Left hindlimb (tissue), 1 donor: ENCODE measurements at regions not wholly inside any gene's neighbourhood (a gene's known extent, or its start where the extent isn't known, plus 50 kb on each side); places are given as distances from the start of the nearest gene placed in this dataset.
"Not testable (repeated sequence)": the region's sequence is repeated elsewhere in the genome, so short reads cannot be mapped to it uniquely, and the experiment has no call there.

ENCODE experiments used
- DNase-seq: peaks from one replicate; pipeline ENCODE4 v3.0.0-alpha.2; 2018

- no peak for DNase-seq
Measured at GRCh38 chr2:234719116-234719716, 222.3 kb upstream of the ARL4C start.

- DNase-seq = no peak
Measured at GRCh38 chr2:234716271-234716670, 219.4 kb upstream of the ARL4C start.

- DNase-seq = no peak
Measured at GRCh38 chr2:234715671-234716250, 218.9 kb upstream of the ARL4C start.

DNA sequence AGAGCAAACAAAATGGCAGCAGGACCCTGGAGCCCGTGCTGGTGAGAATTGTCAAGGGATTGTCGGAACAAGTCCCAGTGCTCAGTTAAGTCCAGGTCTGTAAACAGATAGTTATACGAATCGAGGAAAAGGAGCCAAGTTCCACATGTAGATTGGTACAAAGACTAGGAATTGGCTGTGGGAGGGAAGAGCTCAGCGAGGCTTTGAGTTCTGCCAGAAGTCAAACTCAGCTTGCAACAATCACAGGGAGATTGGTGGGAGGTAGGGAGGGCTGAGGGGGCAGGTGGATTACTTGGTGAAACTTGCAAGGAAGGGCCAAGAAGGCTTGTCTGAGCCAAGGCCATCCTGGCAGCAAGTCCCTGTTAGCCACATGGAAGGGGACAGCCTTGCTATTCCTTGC is 217.8 kb upstream of the ARL4C start:
- DNase-seq = no peak

DNA sequence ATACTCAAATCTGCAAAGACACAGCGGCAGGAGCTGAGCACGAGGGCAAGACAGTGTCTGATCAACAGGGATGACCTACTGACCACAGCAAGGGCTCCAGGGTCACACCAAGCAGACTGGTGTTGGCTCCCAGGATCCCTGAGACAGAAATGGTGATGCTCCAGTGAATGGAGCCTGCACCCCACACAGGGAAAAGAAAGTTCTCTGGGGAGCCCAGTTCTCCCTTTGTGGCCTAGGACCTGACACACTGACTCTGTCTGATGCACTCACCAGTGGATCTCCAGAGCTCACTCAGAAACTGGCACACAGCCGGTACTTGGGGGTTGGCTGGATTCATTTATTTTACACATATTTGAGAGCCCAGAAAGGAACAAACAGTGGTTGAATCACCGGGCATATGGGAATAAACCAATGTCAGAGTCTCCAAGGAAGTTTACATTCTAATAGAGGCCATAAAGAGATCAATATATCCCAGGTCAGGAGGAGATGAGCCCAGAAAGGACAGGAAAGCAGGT is 215.6 kb upstream of the ARL4C start:
- no peak for DNase-seq

- no peak for DNase-seq
Measured at GRCh38 chr2:234711308-234711707, 214.4 kb upstream of the ARL4C start.

DNA sequence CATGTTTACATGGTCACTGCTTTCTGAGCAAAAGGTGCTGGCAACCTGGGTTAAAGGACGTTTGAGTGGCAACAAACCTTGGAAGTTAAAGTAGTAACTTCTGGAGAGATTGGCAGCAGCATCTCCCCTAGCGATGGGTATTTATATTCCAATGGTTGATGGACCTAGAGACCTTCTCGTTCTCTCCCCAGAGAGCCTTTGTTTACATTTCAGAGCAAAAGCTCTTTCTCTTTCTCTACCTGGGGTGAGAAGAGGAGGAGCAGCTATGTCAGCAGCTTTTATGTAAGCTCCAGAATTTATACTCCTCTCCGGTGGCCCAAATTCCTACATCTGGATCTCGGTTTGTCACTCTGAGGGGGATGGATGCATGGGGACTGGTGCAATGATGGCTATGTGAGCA is 213.7 kb upstream of the ARL4C start:
- no peak for DNase-seq

GRCh38 chr2:234710066-234710465 is 213.2 kb upstream of the ARL4C start:
- DNase-seq = no peak

- no peak for DNase-seq
Measured at GRCh38 chr2:234708717-234709116, 211.8 kb upstream of the ARL4C start.

- DNase-seq = no peak
Measured at GRCh38 chr2:234708091-234708683, 211.3 kb upstream of the ARL4C start.

DNA sequence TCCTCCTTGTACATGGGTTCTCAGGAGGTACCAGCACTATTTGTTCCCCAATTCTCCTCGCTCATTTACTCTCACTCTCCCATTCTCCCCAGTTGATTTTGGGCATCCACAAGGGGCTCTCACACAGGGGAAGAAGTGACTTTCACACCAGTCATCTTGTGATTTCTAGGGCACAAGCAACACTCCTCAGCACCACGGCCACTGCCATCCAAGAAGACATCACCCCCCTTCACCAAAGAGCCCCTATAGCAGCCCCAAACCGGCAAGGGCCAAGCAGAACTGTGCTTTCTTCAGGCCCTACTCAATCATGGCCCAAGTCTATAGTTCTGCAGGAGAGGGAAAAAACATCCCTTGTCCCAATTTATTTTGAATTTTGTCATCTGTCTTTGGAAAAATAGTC is 209.2 kb upstream of the ARL4C start:
- DNase-seq = no peak

DNA sequence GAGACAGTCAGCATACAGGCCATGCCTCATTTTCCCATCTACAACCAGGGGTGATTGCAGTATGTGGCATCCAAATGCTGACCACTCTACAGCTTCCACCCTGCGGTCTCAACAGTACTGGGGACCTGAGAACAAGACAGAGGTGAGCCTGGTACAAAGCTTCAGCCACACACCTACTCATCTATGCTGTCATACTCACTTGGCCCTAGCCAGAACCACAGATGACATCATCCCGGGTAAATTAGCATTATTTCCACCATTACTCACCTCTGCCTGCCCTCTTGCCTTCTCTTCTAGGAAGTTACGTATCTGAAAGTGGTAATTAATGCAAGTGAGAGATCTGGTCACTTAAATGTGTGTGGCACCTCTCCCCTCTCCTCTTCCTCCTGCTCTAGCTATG is 208.2 kb upstream of the ARL4C start:
- DNase-seq = no peak

DNA sequence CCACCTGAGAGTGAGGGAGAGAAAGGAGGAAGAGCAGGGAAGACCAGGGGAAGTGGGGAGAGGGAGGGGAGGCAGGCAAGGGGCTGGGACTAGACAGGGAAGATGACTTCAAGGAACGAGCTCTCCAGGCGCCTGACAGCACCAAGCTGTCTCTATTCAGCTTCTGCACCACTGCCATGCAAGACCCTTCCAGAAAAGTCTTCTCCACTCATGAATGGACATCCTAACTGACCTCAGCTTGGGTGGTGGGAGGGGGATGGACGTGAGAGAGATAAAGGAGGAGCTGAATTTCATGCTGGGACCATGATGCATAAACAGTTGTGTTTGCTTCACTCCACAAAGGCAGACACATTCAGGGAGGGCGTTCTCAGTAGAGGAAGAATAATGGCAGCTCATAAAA is 206.4 kb upstream of the ARL4C start:
- no peak for DNase-seq

GRCh38 chr2:234702731-234703225 is 205.9 kb upstream of the ARL4C start:
- no peak for DNase-seq

DNA sequence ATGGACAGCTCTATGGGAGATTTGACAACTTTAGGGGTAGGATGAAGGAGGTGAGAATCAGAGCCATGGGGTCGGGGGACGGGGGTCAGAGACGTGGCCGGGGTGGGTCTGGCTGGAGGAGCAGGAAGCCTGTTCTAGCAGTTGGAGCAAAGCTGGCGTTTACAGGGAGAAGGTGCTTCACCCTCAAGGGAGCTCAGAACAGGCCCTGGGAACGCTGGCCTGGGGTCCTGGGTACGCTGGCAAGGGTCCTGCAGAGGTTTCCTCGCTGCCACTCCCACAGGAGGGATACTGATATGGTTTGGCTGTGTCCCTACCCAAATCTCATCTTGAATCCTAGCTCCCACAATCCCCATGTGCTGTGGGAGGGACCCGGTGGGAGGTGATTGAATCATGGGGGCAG is 205.0 kb upstream of the ARL4C start:
- no peak for DNase-seq

GRCh38 chr2:234701421-234701820 is 204.5 kb upstream of the ARL4C start:
- DNase-seq = no peak

GRCh38 chr2:234699456-234699855 is 202.6 kb upstream of the ARL4C start:
- no peak for DNase-seq

- not testable (repeated sequence) for DNase-seq
Measured at GRCh38 chr2:234697300-234697876, 200.5 kb upstream of the ARL4C start.

DNA sequence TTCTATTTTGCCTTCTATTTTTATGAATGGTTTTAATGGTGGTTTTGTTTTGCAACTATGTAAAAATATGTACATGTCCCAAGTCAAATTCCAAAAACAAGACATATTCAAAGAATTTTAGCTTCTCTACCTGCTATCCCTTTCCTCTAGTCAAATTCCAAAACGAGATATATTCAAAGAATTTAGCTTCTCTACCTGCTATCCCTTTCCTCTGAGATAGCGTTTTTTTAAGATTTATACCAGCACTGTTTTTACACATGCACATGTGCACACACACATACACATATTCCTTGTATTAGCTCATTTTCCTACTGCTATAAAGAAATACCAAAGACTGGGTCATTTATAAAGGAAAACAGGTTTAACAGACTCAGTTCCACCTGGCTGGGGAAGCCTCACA is 199.1 kb upstream of the ARL4C start:
- no peak for DNase-seq

- no peak for DNase-seq
Measured at GRCh38 chr2:234694244-234695013, 197.5 kb upstream of the ARL4C start.

- not testable (repeated sequence) for DNase-seq
Measured at GRCh38 chr2:234693681-234694190, 196.9 kb upstream of the ARL4C start.

DNA sequence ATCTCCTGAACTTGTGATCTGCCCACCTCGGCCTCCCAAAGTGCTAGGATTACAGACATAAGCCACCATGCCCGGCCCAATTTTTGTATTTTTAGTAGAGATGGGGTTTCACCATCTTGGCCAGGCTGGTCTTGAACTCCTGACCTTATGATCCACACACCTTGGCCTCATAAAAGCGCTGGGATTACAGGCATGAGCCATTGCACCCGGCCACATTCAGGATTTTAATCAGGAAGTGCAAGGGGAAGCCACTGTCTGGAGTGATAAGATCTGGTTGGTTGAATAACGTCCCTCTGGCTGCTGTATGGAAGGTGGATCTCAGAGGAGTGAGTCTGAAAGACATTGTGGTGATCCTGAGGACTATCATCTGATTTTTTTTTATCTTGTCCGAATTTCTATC is 196.3 kb upstream of the ARL4C start:
- not testable (repeated sequence) for DNase-seq
